AG10803 (cell line): ENCODE measurements at regions not wholly inside any gene's neighbourhood (a gene's known extent, or its start where the extent isn't known, plus 50 kb on each side); places are given as distances from the start of the nearest gene placed in this dataset.

Source experiments
- DNase-seq: peaks from one replicate; pipeline ENCODE4 v3.0.0; 2010; ENCODE audit warnings: low read depth
- H3K4me3 ChIP-seq: 2 replicates; pipeline ENCODE4 v1.5.1; 2011; ENCODE audit warnings: mild to moderate bottlenecking, low read length, control low read depth
- CTCF ChIP-seq: conservative IDR thresholded peaks from 2 replicates; pipeline ENCODE4 v1.5.1; 2011; ENCODE audit warnings: mild to moderate bottlenecking, low read length, control low read depth, inconsistent platforms

DNA sequence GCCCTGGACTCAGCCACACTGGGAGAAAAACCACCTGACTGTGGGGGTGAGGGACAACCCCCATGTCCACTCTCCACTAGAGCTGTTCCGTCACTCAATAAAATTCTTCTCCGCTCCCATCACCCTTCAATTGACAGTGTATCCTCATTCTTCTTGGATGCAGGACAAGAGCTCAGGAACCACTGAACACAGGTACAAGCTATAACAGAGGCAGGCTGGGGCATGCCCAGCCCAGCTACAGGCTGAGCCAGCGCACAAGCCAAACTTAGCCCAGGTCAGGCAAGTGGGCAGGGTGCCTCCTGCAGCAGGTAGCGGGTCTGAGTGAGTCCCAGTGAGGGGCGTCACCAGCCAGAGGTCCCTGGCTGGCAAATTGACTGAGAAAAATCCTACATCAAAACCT lies 183.4 kb downstream of the HINT1 start:
- DNase-seq: no peak
- H3K4me3 ChIP-seq: no peak overlapping the region
- TF ChIP-seq CTCF: no peak

- TF ChIP-seq CTCF: no peak
- peak; percentile 33 for DNase-seq
- H3K4me3 ChIP-seq: no peak overlapping the region
Observed at GRCh38 chr5:130978475-130978874, 186.6 kb downstream of the HINT1 start.

DNA sequence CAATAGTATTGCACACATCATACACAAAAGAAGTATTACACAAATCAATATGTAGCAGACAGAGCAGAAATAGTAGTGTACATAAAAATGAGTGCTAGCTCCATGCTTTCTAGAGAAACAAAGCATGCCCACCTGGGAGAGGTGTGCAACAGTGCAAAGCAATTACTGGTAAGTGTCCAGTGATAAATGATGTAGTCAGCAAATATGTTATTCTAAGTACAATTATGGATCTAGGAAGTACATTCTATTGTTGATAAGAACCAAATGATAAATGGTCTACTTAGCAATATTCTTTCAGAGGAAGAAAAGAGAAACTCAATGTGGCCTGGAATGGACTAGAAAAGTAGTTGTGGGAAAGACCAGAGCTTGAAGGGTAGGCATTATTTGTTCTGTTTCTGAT lies 188.6 kb downstream of the HINT1 start:
- no peak for DNase-seq
- no peak for TF ChIP-seq CTCF
- no peak overlapping the region for H3K4me3 ChIP-seq

DNA sequence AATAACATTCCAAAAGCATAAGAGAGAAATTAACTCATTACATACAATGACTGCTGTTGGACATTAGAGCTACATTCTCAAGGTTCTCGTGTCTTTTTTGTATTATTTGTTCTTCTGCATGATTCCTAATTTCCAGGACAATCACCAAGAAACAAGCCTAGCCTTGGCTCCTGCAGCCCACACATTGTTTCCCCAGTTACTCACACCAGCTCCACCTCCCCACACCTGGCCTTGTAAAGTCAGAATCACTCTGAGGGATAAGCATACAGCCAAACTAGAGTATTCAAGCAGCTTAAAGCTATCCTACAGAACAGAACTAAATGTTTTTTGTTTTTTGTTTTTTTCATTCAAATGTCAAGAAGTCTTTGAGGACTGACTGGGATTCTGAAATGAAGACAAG lies 189.2 kb downstream of the HINT1 start:
- no peak for TF ChIP-seq CTCF
- no peak overlapping the region for H3K4me3 ChIP-seq
- no peak for DNase-seq

DNA sequence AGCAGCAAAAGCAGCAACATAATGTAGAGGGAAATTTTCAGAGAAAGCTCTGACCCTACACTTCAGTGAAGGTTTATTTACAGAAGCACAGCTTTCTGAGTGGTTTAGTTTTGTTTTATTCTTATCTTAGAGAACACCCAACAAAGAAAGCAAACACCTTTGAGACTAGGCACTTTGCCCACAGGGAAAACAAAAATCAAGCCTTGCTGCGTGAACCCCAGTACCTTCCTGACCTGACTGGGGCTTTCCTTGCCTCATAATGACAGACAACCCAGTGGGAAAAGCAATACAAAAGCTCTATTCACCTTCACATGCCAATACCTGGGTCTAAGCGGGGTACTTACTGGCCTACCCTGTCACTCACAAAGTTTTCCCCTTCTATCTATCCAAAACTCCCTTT lies 189.8 kb downstream of the HINT1 start:
- no peak for TF ChIP-seq CTCF
- no peak for DNase-seq
- H3K4me3 ChIP-seq: no peak overlapping the region

DNA sequence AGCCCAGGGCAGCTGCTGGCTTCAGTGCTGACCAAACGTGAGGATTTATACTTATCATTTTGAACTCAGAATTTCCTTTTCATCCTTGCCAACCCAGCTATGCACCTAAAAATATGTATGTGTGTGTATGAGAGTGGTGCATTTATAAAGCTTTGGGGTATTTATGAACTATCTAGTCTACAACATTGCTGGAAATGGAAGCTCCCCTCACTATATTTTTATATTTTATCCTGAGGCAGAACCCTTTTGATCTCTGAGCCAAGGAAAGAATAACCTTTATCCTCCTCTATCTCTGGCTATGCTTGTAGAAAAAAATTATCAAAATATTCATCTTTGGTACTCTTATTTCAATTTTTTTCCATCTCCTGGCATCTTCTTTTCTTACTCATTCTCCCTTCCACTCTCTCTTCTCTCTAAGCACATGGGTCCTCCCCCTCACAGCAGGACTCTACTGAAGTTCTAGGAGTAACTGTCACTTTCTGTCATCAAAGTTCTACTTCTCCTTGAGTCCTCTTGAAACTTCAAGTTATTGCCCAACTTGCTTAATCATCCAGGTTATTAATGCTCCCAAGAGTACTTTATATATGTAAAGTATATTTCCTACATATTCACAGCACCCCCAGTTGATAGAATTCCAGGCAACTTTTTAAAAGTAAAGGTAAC lies 190.9 kb downstream of the HINT1 start:
- no peak overlapping the region for H3K4me3 ChIP-seq
- DNase-seq: no peak
- TF ChIP-seq CTCF: no peak

DNA sequence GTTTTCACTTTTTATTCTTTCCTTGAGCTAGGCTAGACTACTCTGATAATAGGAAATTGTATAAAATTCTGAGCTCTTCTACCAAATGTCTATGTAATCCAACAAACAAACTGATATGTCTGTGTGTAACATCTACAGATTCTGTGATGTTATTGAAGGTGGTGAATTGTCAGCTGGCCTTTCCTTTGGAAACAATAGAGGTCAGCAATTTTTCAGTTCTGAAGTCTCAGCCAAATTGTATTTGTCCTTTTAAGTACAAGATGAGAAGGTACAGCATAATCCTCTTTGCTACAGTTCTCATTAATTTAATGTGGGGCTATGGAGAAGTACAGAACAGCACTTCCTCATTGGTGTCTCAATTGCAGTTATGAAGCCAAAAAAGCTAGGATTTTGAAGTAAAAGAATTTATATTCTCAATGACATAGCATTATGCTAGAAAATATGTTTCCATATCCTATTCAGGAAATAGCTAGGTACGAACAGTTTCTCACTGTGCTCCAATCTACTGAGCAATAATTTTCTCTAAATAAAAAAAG lies 198.0 kb downstream of the HINT1 start:
- H3K4me3 ChIP-seq: no peak overlapping the region
- TF ChIP-seq CTCF: no peak
- DNase-seq: no peak
